ENCODE measurements at regions not wholly inside any gene's neighbourhood (a gene's known extent, or its start where the extent isn't known, plus 50 kb on each side); places are given as distances from the start of the nearest gene placed in this dataset.

DNA sequence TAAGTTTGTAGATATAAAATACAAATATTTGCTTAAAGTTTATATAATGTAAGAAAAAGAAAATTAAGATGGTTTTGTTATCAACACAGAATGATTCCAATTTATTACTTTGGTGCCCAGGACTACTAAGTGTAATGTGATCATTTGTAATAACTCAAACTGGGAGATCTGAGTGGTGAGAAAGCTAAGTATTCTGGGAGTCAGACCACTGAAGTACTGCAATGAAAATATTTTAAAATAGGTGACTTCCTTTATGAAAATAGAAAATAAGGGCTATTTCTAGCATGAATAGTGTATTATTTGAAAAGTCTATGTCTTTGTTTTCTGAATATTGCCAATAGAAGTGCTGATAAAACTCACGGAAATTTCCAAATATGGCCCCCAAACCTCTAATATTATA lies 305.6 kb upstream of the MAN1A1 start (continued):
- TF ChIP-seq, protein P1, sequence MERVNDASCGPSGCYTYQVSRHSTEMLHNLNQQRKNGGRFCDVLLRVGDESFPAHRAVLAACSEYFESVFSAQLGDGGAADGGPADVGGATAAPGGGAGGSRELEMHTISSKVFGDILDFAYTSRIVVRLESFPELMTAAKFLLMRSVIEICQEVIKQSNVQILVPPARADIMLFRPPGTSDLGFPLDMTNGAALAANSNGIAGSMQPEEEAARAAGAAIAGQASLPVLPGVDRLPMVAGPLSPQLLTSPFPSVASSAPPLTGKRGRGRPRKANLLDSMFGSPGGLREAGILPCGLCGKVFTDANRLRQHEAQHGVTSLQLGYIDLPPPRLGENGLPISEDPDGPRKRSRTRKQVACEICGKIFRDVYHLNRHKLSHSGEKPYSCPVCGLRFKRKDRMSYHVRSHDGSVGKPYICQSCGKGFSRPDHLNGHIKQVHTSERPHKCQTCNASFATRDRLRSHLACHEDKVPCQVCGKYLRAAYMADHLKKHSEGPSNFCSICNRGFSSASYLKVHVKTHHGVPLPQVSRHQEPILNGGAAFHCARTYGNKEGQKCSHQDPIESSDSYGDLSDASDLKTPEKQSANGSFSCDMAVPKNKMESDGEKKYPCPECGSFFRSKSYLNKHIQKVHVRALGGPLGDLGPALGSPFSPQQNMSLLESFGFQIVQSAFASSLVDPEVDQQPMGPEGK (tag by site-specific recombination; IDR thresholded peaks at IDR 0.05), result no peak
- TF ChIP-seq ZNF843 (tag by site-specific recombination; IDR thresholded peaks at IDR 0.05), result no peak
- no peak for TF ChIP-seq ZNF114 (tag by site-specific recombination; IDR thresholded peaks at IDR 0.05)
- TF ChIP-seq, protein P2, sequence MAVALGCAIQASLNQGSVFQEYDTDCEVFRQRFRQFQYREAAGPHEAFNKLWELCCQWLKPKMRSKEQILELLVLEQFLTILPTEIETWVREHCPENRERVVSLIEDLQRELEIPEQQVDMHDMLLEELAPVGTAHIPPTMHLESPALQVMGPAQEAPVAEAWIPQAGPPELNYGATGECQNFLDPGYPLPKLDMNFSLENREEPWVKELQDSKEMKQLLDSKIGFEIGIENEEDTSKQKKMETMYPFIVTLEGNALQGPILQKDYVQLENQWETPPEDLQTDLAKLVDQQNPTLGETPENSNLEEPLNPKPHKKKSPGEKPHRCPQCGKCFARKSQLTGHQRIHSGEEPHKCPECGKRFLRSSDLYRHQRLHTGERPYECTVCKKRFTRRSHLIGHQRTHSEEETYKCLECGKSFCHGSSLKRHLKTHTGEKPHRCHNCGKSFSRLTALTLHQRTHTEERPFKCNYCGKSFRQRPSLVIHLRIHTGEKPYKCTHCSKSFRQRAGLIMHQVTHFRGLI (tag by site-specific recombination; IDR thresholded peaks at IDR 0.05), result no peak
- no peak for TF ChIP-seq MZF1 (tag by site-specific recombination; IDR thresholded peaks at IDR 0.05; ENCODE audit: borderline replicate concordance)

DNA sequence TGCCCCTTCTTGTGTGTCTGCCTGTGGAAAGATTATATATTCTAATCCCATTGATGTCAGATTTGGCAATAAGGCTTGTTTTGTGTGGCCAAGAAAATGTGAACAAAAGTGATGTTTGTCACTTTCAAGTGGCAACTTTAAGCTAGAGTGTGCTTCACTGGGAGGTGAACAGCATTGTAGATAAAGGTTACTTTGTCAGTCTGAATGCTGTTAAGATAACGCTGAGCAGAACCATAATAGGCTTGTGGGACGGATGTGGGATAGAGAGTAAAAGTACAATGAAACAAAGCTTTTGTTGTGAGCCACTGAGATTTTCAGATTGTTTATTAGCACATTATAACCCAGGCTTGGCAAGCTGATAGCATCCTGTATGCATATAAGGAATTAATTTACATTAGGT lies 303.8 kb upstream of the MAN1A1 start:
- no peaks in the 10 kb centered on the region for H3K36me3 ChIP-seq (ENCODE audit: control insufficient read depth in 2 of 2, insufficient read depth in 1 of 2, low read length in 2 of 2)
- no peaks in the 10 kb centered on the region for H3K9me3 ChIP-seq (ENCODE audit: control insufficient read depth, insufficient read depth, low read depth, low read length)
- no peaks in the 10 kb centered on the region for H3K4me1 ChIP-seq (ENCODE audit: control insufficient read depth, insufficient read depth, low read length)
- POLR2A ChIA-PET, result no interaction called here
- no peak overlapping the region for H3K27ac ChIP-seq (ENCODE audit: extremely low read depth, low read depth, low read length)
- no peak overlapping the region for H3K4me3 ChIP-seq (ENCODE audit: low read depth, low read length)
- CTCF ChIA-PET, result no interaction called here
- TF ChIP-seq ZNF529 (tag by site-specific recombination; IDR thresholded peaks at IDR 0.05; ENCODE audit: insufficient replicate concordance) (no peak), ZNF19 (tag by site-specific recombination; IDR thresholded peaks at IDR 0.05; ENCODE audit: low read depth) (no peak), ZNF629 (tag by site-specific recombination; IDR thresholded peaks at IDR 0.05) (no peak), ZSCAN23 (tag by site-specific recombination; IDR thresholded peaks at IDR 0.05) (no peak), ZNF302 (tag by site-specific recombination; IDR thresholded peaks at IDR 0.05; ENCODE audit: low read depth) (no peak), SP2 (tag by site-specific recombination; IDR thresholded peaks at IDR 0.05) (no peak), ZNF184 (tag by site-specific recombination; IDR thresholded peaks at IDR 0.05) (no peak), ZNF555 (tag by site-specific recombination; conservative IDR thresholded peaks at IDR 0.05) (no peak), ZNF48 (tag by site-specific recombination; IDR thresholded peaks at IDR 0.05) (no peak), ZNF239 (tag by site-specific recombination; IDR thresholded peaks at IDR 0.05) (no peak), ZFP37 (tag by site-specific recombination; IDR thresholded peaks at IDR 0.05) (no peak), ZNF132 (tag by site-specific recombination; IDR thresholded peaks at IDR 0.05; ENCODE audit: borderline replicate concordance) (no peak)
- TF ChIP-seq, protein P3, sequence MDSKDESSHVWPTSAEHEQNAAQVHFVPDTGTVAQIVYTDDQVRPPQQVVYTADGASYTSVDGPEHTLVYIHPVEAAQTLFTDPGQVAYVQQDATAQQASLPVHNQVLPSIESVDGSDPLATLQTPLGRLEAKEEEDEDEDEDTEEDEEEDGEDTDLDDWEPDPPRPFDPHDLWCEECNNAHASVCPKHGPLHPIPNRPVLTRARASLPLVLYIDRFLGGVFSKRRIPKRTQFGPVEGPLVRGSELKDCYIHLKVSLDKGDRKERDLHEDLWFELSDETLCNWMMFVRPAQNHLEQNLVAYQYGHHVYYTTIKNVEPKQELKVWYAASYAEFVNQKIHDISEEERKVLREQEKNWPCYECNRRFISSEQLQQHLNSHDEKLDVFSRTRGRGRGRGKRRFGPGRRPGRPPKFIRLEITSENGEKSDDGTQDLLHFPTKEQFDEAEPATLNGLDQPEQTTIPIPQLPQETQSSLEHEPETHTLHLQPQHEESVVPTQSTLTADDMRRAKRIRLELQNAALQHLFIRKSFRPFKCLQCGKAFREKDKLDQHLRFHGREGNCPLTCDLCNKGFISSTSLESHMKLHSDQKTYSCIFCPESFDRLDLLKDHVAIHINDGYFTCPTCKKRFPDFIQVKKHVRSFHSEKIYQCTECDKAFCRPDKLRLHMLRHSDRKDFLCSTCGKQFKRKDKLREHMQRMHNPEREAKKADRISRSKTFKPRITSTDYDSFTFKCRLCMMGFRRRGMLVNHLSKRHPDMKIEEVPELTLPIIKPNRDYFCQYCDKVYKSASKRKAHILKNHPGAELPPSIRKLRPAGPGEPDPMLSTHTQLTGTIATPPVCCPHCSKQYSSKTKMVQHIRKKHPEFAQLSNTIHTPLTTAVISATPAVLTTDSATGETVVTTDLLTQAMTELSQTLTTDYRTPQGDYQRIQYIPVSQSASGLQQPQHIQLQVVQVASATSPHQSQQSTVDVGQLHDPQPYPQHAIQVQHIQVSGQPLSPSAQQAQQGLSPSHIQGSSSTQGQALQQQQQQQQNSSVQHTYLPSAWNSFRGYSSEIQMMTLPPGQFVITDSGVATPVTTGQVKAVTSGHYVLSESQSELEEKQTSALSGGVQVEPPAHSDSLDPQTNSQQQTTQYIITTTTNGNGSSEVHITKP (tag by site-specific recombination; IDR thresholded peaks at IDR 0.05), result no peak
- TF ChIP-seq, protein P4, sequence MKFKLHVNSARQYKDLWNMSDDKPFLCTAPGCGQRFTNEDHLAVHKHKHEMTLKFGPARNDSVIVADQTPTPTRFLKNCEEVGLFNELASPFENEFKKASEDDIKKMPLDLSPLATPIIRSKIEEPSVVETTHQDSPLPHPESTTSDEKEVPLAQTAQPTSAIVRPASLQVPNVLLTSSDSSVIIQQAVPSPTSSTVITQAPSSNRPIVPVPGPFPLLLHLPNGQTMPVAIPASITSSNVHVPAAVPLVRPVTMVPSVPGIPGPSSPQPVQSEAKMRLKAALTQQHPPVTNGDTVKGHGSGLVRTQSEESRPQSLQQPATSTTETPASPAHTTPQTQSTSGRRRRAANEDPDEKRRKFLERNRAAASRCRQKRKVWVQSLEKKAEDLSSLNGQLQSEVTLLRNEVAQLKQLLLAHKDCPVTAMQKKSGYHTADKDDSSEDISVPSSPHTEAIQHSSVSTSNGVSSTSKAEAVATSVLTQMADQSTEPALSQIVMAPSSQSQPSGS (tag by site-specific recombination; IDR thresholded peaks at IDR 0.05; ENCODE audit: low read depth), result no peak
- TF ChIP-seq, protein P5, sequence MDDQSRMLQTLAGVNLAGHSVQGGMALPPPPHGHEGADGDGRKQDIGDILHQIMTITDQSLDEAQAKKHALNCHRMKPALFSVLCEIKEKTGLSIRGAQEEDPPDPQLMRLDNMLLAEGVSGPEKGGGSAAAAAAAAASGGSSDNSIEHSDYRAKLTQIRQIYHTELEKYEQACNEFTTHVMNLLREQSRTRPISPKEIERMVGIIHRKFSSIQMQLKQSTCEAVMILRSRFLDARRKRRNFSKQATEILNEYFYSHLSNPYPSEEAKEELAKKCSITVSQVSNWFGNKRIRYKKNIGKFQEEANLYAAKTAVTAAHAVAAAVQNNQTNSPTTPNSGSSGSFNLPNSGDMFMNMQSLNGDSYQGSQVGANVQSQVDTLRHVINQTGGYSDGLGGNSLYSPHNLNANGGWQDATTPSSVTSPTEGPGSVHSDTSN (CRISPR knock-in tag; IDR thresholded peaks at IDR 0.05), result no peak
- TF ChIP-seq, protein P6, sequence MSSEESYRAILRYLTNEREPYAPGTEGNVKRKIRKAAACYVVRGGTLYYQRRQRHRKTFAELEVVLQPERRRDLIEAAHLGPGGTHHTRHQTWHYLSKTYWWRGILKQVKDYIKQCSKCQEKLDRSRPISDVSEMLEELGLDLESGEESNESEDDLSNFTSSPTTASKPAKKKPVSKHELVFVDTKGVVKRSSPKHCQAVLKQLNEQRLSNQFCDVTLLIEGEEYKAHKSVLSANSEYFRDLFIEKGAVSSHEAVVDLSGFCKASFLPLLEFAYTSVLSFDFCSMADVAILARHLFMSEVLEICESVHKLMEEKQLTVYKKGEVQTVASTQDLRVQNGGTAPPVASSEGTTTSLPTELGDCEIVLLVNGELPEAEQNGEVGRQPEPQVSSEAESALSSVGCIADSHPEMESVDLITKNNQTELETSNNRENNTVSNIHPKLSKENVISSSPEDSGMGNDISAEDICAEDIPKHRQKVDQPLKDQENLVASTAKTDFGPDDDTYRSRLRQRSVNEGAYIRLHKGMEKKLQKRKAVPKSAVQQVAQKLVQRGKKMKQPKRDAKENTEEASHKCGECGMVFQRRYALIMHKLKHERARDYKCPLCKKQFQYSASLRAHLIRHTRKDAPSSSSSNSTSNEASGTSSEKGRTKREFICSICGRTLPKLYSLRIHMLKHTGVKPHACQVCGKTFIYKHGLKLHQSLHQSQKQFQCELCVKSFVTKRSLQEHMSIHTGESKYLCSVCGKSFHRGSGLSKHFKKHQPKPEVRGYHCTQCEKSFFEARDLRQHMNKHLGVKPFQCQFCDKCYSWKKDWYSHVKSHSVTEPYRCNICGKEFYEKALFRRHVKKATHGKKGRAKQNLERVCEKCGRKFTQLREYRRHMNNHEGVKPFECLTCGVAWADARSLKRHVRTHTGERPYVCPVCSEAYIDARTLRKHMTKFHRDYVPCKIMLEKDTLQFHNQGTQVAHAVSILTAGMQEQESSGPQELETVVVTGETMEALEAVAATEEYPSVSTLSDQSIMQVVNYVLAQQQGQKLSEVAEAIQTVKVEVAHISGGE (tag by site-specific recombination; conservative IDR thresholded peaks at IDR 0.05; ENCODE audit: low read depth), result no peak
- TF ChIP-seq, protein P7, sequence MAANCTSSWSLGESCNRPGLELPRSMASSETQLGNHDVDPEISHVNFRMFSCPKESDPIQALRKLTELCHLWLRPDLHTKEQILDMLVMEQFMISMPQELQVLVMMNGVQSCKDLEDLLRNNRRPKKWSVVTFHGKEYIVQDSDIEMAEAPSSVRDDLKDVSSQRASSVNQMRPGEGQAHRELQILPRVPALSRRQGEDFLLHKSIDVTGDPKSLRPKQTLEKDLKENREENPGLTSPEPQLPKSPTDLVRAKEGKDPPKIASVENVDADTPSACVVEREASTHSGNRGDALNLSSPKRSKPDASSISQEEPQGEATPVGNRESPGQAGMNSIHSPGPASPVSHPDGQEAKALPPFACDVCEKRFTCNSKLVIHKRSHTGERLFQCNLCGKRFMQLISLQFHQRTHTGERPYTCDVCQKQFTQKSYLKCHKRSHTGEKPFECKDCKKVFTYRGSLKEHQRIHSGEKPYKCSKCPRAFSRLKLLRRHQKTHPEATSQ (tag by site-specific recombination; IDR thresholded peaks at IDR 0.05), result no peak

All from HEK293 (cell line).